Bronchial epithelial cell (primary cell): ENCODE measurements at regions not wholly inside any gene's neighbourhood (a gene's known extent, or its start where the extent isn't known, plus 50 kb on each side); places are given as distances from the start of the nearest gene placed in this dataset.

ENCODE experiments used
- DNase-seq: peaks from one replicate; pipeline ENCODE4 v3.0.0-alpha.2; 2010; ENCODE audit warnings: low read depth
- FAIRE-seq: peaks from 2 replicates; lab custom pipeline; 2011; peaks lifted over from hg19 to GRCh38; lab: Jason Lieb, UNC
- H3K27me3 ChIP-seq: 2 replicates; pipeline ENCODE4 v1.5.1; 2011; ENCODE audit warnings: low read length; ENCODE audit not compliant: control insufficient read depth, insufficient read depth
- H3K36me3 ChIP-seq: 2 replicates; pipeline ENCODE4 v1.5.1; 2011; ENCODE audit warnings: low read length; ENCODE audit not compliant: control insufficient read depth, insufficient read depth
- H3K4me3 ChIP-seq: 2 replicates; pipeline ENCODE4 v1.5.1; 2011; ENCODE audit warnings: mild to moderate bottlenecking, low read depth, low read length, control low read depth
- TF ChIP-seq, protein P1 (sequence below): IDR thresholded peaks from 2 replicates; pipeline ENCODE4 v1.5.1; 2011; ENCODE audit warnings: mild to moderate bottlenecking, moderate library complexity, low read length, control low read depth, inconsistent platforms; ENCODE audit not compliant: insufficient read depth, severe bottlenecking

DNA sequence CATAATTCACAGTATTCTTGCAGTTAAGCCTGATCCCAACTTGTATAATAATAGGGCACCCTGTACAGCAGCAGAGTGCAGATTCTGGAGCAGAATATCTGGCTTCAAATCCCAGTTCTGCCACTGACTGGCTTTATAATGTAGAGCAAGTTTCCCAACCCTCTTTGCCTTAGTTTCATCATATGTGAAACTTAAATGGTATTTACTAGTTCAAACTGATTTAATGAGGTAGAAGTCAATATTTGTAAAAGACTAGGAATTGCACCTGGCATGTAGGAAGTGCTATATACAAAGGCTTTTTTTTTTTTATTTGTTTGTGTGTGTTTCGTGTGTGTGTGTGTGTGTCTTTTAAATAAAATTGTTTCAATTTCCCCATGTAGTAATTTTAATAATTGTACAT lies 125.9 kb downstream of the CCER1 start:
- no peaks in the 10 kb centered on the region for H3K27me3 ChIP-seq
- TF ChIP-seq, protein P1, sequence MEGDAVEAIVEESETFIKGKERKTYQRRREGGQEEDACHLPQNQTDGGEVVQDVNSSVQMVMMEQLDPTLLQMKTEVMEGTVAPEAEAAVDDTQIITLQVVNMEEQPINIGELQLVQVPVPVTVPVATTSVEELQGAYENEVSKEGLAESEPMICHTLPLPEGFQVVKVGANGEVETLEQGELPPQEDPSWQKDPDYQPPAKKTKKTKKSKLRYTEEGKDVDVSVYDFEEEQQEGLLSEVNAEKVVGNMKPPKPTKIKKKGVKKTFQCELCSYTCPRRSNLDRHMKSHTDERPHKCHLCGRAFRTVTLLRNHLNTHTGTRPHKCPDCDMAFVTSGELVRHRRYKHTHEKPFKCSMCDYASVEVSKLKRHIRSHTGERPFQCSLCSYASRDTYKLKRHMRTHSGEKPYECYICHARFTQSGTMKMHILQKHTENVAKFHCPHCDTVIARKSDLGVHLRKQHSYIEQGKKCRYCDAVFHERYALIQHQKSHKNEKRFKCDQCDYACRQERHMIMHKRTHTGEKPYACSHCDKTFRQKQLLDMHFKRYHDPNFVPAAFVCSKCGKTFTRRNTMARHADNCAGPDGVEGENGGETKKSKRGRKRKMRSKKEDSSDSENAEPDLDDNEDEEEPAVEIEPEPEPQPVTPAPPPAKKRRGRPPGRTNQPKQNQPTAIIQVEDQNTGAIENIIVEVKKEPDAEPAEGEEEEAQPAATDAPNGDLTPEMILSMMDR = no peak
- DNase-seq = no peak
- no peaks in the 10 kb centered on the region for H3K36me3 ChIP-seq
- no peak overlapping the region for H3K4me3 ChIP-seq
- FAIRE-seq = no peak

DNA sequence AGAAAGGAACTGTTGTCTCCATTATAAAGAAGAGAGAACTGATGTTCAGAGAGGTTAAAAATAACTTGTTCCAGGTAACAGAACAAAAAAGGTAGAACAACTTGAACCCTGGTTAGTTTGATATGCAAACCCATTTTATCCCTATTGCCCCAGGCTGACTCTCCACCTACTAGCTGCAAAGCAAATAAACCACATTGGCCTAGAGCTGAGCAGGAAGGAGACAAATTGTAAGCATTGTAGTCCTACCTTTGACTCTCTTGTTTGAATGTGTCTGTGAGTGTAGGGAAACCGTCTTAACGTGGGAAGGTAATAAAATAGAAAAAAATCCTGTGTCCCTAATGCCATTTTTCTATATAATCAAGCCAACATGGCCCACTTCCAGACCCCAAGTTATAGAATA lies 126.4 kb downstream of the CCER1 start:
- Histone ChIP-seq H3K36me3 (no peaks in the 10 kb centered on the region), H3K27me3 (no peaks in the 10 kb centered on the region), H3K4me3 (no peak overlapping the region)
- FAIRE-seq = no peak
- DNase-seq = no peak
- TF ChIP-seq, protein P1 = no peak

DNA sequence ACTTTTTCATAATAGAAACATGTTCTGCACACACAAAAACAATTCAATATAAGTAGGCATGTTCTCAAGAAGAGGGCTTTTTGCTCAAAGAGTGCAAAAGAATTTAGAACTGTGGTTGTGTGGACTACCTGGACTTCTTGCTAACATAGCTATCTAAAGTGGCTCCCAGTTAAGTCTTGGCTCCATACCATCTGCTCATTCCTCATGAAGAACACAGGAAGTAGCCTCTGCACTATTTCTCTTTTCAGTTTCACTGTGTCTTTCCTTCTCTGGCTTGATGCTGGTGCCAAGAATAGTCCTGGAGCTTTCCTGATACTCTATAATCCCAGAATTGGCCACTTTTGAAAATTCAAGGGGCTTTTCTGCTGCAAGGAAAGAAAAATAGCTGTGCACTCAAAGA lies 127.4 kb downstream of the CCER1 start:
- H3K36me3 ChIP-seq = no peaks in the 10 kb centered on the region
- FAIRE-seq = no peak
- no peak for DNase-seq

DNA sequence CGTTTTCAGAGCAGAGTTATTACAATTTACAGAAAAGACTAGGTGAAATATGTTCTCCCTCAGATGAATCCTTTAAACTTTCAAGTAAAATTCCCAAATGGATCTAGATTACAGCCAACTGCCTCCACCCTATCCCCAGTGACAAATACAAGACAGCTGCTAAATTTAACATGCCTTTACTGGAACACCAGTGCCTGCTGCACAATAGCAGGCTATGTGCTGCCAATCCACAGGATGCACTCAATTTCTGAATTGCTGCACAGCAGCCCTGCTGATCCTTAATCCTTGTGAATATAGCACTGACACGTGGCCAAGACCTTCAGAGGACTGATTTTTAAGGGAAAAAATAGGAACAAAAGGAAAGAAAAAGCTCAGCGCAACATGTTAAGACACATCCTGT lies 128.9 kb downstream of the CCER1 start:
- Histone ChIP-seq H3K4me3 (no peak overlapping the region), H3K36me3 (no peaks in the 10 kb centered on the region), H3K27me3 (no peaks in the 10 kb centered on the region)
- TF ChIP-seq, protein P1 = no peak
- DNase-seq = no peak
- no peak for FAIRE-seq

More for the DNA sequence above, 127.4 kb downstream of the CCER1 start:
- Histone ChIP-seq H3K27me3 (no peaks in the 10 kb centered on the region), H3K4me3 (no peak overlapping the region)
- TF ChIP-seq, protein P1 = no peak

DNA sequence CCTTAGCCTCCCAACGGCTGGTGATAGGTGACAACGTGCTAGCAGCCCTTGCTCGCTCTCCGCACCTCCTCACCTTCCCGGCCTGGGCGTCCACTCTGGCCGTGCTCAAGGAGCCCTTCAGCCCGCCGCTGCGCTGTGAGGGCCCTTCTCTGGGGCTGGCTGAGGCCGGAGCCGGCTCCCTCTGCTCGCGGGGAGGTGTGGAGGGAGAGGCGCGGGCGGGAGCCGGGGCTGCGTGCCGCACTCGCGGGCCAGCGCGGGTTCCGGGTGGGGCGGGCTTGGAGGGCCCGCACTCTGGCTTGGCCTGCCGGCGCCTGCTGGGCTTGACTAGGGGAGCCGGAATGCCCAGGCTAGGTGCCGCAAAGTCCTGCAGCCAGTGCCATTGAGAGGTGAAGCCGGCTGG lies 131.1 kb downstream of the CCER1 start:
- H3K4me3 ChIP-seq = no peak overlapping the region
- H3K36me3 ChIP-seq = no peaks in the 10 kb centered on the region
- DNase-seq = no peak
- no peak for FAIRE-seq
- H3K27me3 ChIP-seq = no peaks in the 10 kb centered on the region
- TF ChIP-seq, protein P1 = no peak

DNA sequence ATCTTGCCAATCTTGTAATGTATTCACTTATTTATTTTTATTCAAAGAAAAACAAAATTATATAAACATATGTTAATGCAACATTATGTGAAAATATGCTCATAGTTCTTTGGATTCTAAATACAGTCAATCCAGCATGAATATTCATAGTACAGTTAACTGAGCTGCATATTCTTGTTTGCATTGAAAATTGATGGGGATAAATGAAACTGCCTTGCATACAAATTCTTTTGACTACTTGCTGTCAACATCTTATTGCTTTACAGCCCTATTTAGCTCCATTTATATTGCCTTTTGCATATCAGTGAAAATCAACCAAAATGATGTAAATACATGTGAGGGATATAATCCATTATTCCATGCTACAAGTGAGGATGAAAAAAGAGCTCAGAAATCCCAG lies 135.3 kb downstream of the CCER1 start:
- FAIRE-seq = no peak
- H3K36me3 ChIP-seq = no peaks in the 10 kb centered on the region
- DNase-seq = no peak

More for the DNA sequence above, 135.3 kb downstream of the CCER1 start:
- H3K4me3 ChIP-seq = no peak overlapping the region
- TF ChIP-seq, protein P1 = no peak
- H3K27me3 ChIP-seq = no peaks in the 10 kb centered on the region
